ENCODE measurements at regions not wholly inside any gene's neighbourhood (a gene's known extent, or its start where the extent isn't known, plus 50 kb on each side); places are given as distances from the start of the nearest gene placed in this dataset.

- no peak for TF ChIP-seq POLR2A (IDR thresholded peaks at IDR 0.05)
- TF ChIP-seq, protein P1, sequence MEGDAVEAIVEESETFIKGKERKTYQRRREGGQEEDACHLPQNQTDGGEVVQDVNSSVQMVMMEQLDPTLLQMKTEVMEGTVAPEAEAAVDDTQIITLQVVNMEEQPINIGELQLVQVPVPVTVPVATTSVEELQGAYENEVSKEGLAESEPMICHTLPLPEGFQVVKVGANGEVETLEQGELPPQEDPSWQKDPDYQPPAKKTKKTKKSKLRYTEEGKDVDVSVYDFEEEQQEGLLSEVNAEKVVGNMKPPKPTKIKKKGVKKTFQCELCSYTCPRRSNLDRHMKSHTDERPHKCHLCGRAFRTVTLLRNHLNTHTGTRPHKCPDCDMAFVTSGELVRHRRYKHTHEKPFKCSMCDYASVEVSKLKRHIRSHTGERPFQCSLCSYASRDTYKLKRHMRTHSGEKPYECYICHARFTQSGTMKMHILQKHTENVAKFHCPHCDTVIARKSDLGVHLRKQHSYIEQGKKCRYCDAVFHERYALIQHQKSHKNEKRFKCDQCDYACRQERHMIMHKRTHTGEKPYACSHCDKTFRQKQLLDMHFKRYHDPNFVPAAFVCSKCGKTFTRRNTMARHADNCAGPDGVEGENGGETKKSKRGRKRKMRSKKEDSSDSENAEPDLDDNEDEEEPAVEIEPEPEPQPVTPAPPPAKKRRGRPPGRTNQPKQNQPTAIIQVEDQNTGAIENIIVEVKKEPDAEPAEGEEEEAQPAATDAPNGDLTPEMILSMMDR (IDR thresholded peaks at IDR 0.05 in 4 of 5, conservative IDR thresholded peaks at IDR 0.05 in 1 of 5) = no peak
Measured at GRCh38 chr6:165013701-165014100, 295.7 kb downstream of the C6orf118 start.

Measured in gastrocnemius medialis (tissue), 4 donors.